Activated B cell treated with CpG ODN at 0.5 μM for 24 hours (primary cell): ENCODE measurements at regions not wholly inside any gene's neighbourhood (a gene's known extent, or its start where the extent isn't known, plus 50 kb on each side); places are given as distances from the start of the nearest gene placed in this dataset.

ENCODE experiments used
- ATAC-seq: fragments of 200-7000 bp; cut with Tn5 transposase; one replicate; pipeline ENCODE4 v1.10.0; 2021; ENCODE audit warnings: low read depth, mild to moderate bottlenecking, moderate library complexity
- CTCF ChIA-PET: fragments of 350-600 bp; sonication (Branson Sonifier 250); formaldehyde crosslinking; loops from one replicate; lab custom pipeline; 2021; ENCODE audit warnings: antibody characterized with exemption; lab: Charles Lee
- POLR2A ChIA-PET: fragments of 350-600 bp; sonication (Branson Sonifier 250); formaldehyde crosslinking; loops from one replicate; lab custom pipeline; 2021; ENCODE audit warnings: antibody characterized with exemption; lab: Charles Lee
- DNase-seq: peaks from one replicate; pipeline ENCODE4 v3.0.0; 2022
- H3K27ac Mint-ChIP-seq: one replicate; pipeline ENCODE4 v1.8.0; 2020; ENCODE audit warnings: mixed read lengths
- H3K27me3 Mint-ChIP-seq: one replicate; pipeline ENCODE4 v1.8.0; 2021; ENCODE audit warnings: mixed read lengths
- H3K36me3 Mint-ChIP-seq: one replicate; pipeline ENCODE4 v1.8.0; 2021; ENCODE audit warnings: low read depth, mixed read lengths
- H3K4me1 Mint-ChIP-seq: one replicate; pipeline ENCODE4 v1.8.0; 2021; ENCODE audit warnings: mixed read lengths
- H3K4me3 Mint-ChIP-seq: one replicate; pipeline ENCODE4 v1.8.0; 2020; ENCODE audit warnings: mild to moderate bottlenecking, mixed read lengths
- H3K9me3 Mint-ChIP-seq: one replicate; pipeline ENCODE4 v1.8.0; 2020; ENCODE audit warnings: mixed read lengths
- CTCF ChIP-seq: fragments of 200-600 bp; IDR thresholded peaks from one replicate; pipeline ENCODE4 v1.8.0; 2022; ENCODE audit warnings: antibody characterized with exemption, mild to moderate bottlenecking
- intact Hi-C: fragments of 100-400 bp; cut with micrococcal nuclease; formaldehyde crosslinking; loops from one replicate; pipeline ENCODE4 v1.15.1; 2024

GRCh38 chr3:43176666-43177065 lies 70.8 kb upstream of the POMGNT2 start:
- Mint-ChIP-seq H3K4me1 (peaks cover 33% of the 10 kb centered on the region), H3K9me3 (peaks cover 6% of the 10 kb centered on the region), H3K4me3 (no peak overlapping the region), H3K36me3 (no peaks in the 10 kb centered on the region), H3K27me3 (no peaks in the 10 kb centered on the region), H3K27ac (no peak overlapping the region)
- ChIA-PET CTCF (no interaction called here), POLR2A (no interaction called here)
- intact Hi-C loops: no loop called here
- DNase-seq (no peak), ATAC-seq (no peak)
- no peak for TF ChIP-seq CTCF

DNA sequence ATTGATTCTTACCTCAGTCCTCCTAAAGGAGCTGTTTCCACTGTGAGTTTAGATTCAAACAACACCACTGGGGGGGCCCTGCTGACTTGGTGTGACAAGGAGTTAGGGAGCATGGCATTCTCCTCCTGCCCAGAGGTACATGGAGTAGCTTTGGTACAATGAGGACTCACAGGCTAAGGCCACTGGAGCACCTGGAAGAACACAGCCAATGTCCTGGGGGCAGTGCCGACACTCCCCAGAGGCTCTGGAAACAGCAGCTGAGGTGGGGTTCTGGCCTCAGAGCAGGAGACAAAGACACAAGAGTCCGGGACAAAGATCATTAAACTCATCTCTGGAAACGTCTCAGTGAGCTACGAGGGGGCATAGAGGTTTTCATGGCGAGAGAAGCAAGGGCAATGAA lies 69.7 kb upstream of the POMGNT2 start:
- peaks cover 21% of the 10 kb centered on the region for H3K4me1 Mint-ChIP-seq

DNA sequence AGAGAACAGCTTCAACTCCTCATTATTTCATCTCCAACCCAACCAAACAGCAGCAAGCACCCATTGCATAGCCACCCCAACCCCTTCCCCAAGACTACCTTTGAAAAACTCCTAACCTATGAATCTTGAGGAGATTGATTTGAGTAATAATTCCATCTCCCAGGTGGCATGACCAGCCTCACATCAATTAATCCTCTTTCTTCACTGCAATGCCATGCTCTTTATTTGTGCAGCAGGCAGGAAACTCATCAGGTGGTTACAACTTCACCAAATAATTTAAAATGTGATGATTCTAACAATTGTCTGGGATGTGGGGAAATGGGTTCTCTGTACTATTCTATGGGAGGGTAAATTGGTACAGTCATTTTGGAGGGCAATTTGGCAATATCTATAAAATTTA lies 68.1 kb upstream of the POMGNT2 start:
- no peak for ATAC-seq

More for the DNA sequence above, 69.7 kb upstream of the POMGNT2 start:
- intact Hi-C loops: no loop called here
- DNase-seq: no peak
- no peak for ATAC-seq
- ChIA-PET POLR2A (no interaction called here), CTCF (no interaction called here)
- H3K27me3 Mint-ChIP-seq: no peaks in the 10 kb centered on the region
- H3K27ac Mint-ChIP-seq: no peak overlapping the region
- H3K36me3 Mint-ChIP-seq: no peaks in the 10 kb centered on the region
- TF ChIP-seq CTCF: no peak
- H3K4me3 Mint-ChIP-seq: no peak overlapping the region
- peaks cover 6% of the 10 kb centered on the region for H3K9me3 Mint-ChIP-seq

DNA sequence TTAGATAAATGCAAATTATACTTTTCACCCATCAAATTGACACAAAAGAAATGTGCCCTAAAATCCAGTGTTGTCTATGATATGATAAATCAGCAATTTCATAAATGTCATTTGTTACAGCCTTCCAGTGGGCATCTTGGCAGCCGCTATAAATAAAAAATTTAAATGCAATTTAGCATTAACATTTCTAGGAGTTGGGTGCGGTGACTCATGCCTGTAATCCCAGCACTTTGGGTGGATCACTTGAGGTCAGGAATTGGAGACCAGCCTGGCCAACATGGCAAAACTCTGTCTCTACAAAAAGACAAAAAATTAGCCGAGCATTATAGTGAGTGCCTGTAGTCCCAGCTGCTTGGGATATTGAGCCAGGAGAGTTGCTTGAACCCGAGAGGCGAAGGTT lies 65.9 kb upstream of the POMGNT2 start:
- ChIA-PET POLR2A (no interaction called here), CTCF (no interaction called here)
- no peak for ATAC-seq
- H3K4me1 Mint-ChIP-seq: no peaks in the 10 kb centered on the region
- peaks cover 11% of the 10 kb centered on the region for H3K9me3 Mint-ChIP-seq
- no peaks in the 10 kb centered on the region for H3K36me3 Mint-ChIP-seq
- intact Hi-C loops: no loop called here
- no peak for DNase-seq
- H3K27ac Mint-ChIP-seq: no peak overlapping the region
- H3K4me3 Mint-ChIP-seq: no peak overlapping the region
- TF ChIP-seq CTCF: no peak
- H3K27me3 Mint-ChIP-seq: no peaks in the 10 kb centered on the region

More for the DNA sequence above, 68.1 kb upstream of the POMGNT2 start:
- Mint-ChIP-seq H3K27me3 (no peaks in the 10 kb centered on the region), H3K4me1 (peaks cover 6% of the 10 kb centered on the region), H3K4me3 (no peak overlapping the region), H3K36me3 (no peaks in the 10 kb centered on the region), H3K27ac (no peak overlapping the region), H3K9me3 (peaks cover 6% of the 10 kb centered on the region)
- CTCF ChIA-PET: no interaction called here
- POLR2A ChIA-PET: no interaction called here
- no peak for TF ChIP-seq CTCF
- no peak for DNase-seq
- intact Hi-C loops: no loop called here

GRCh38 chr3:43170553-43170952 lies 64.7 kb upstream of the POMGNT2 start:
- POLR2A ChIA-PET: no interaction called here
- DNase-seq (no peak), ATAC-seq (no peak)
- H3K4me3 Mint-ChIP-seq: no peak overlapping the region
- intact Hi-C loops: no loop called here
- H3K4me1 Mint-ChIP-seq: no peaks in the 10 kb centered on the region
- TF ChIP-seq CTCF: no peak
- CTCF ChIA-PET: no interaction called here
- H3K36me3 Mint-ChIP-seq: no peaks in the 10 kb centered on the region
- peaks cover 21% of the 10 kb centered on the region for H3K9me3 Mint-ChIP-seq
- H3K27ac Mint-ChIP-seq: no peak overlapping the region
- H3K27me3 Mint-ChIP-seq: no peaks in the 10 kb centered on the region
